NCI-H1694 treated with DMSO at 0.1 percent for 48 hours (cell line): ENCODE measurements at regions not wholly inside any gene's neighbourhood (a gene's known extent, or its start where the extent isn't known, plus 50 kb on each side); places are given as distances from the start of the nearest gene placed in this dataset.
A peak's percentile ranks its signal among the peaks of the same experiment; 100 is the strongest.

ENCODE experiments used
- DNase-seq: peaks from one replicate; lab custom pipeline; 2025; lab: John Stamatoyannopoulos, UW

DNA sequence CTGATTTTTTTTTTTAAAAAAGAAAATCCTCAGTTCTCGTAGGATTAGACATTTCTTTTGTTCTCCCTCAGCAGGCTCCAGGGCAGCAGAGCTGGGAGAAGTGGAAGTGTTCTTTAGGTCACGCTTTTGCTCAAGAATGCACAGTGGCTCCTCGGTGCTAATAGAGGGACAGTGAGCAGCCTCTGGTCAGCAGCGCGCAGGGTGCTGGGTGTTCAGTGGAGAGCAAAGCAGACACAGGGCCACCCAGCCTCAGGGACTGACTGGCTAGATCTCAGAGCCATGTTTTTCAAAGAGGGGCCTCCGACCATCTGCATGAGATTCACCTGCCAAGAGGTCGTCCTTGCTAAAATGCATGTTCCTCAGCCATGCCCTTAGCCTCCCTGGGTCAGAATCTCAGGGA lies 218.8 kb downstream of the HAUS1 start:
- DNase-seq, result no peak

DNA sequence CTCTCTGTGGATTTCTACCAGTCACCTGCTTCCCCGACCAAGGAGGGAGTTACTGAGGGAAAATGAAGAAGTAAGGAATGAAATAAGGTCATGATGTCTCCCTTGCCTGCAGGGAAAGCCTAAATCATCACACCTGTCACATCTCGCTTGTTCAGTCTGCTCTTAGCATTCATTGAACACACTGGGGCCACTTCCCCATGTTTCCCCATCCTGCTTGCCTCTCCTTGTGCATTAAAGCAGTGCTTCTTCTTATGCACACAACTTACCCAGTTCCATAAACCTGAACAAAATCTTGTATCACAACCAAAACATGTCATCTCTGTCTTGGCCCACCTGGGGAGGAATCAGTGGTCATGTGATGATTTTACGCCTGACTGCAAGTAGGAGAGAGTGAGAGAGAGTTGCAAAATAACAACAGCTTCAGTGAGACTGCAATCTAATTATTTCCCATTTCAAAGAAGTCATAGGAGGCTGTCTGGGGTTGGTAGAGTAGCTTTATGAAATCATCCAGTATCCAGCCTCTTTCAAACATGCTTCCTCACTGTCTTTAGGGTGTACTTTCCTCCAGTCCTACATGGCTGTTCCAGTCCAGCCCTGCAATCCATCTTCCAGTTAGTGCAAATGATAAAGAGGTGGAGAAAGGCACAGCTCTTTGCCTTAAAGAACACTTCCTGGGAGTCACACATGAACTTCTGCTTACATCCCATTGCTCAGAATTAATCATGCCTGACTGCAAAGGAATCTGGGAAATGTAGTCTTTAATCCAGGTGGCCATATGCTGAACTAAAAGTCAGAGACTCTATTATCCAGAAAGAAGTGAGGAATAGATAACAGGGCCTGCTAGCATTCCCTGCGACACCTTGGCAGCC lies 220.1 kb downstream of the HAUS1 start:
- DNase-seq, result peak; percentile 50

DNA sequence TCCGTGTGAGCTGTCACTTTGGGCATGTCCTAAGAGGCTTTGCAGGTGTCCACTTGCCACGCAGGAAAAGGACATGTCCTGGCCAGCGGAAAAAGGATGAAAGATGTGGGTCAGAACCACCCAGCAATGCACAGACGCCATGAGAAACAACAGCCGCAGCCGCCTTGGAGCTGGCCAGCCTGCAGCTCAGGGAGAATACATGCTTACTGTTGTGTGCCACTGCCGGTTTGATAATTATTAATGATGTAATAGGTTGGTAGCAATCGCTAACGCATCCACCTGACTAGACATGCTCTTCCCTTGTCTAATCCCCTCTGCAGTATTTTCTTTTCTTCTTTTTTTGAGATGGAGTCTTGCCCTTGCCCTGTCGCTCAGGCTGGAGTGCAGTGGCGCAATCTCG lies 221.7 kb downstream of the HAUS1 start:
- DNase-seq, result no peak

DNA sequence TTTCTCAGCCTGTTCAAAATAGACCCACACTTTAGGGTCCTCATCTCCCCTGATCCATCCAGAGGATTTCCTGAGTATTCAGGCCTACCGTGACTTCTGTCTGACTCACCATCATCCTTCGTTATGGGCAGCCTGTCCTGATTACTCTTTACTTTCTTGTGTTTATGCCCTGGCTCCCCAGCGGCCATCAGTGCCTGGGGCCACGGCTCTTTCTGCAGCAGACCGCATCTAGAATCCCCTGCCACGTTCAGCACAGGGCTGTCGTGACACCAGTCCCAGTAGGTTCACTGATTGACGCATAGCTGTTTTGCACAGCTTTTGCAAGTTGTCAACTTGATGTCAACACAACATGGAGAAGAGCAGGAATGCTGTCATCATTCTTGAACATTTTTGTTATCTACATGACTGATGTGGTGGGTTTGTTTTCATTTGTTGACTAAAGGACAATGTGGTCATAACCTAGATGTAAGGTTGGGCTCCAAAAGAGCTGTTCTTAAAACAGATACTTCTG lies 225.6 kb downstream of the HAUS1 start:
- no peak for DNase-seq

DNA sequence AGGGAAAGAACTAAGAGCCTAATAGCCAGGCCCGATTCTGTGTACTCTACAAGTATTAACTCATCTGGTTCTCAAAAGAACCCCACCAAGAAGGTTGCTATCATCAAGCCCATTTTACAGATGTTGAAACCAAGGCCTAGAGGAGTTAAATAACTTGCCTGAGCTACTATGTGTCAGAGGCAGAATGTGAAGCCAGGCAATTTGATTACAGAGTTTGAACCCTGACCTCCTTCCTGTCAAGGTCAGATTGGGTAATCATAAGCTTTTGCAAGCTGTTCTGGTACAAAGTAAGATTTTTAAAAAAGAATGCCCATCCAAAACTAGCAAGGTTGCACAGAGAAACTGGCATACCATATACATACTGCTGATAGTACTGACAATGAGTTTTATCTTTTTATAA lies 227.1 kb downstream of the HAUS1 start:
- DNase-seq, result no peak

DNA sequence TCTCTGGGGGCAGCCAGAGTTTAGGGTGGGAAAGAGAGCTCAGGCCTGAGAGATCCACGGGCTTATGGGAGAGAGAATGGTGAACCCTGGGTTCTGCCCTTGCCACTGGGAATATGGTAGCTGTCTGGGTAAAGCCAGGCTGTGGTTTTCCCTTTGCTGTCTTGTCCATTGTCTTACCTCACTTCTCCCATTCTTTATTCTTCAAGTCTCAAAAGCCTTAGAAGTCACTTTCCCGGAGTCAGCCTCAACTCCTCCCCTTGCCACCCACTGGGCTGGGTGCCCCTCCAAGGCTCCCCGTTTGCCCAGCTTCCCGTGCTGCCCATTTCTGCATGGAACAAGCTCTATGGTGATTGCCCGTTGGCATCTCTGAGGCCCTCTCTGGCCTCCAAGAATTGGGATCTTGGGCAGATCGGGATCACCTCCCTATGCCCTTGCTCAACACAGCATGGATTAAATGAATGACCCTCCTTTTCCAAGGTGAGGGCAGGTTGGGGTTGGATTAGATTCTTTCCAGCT lies 228.2 kb downstream of the HAUS1 start:
- DNase-seq, result no peak

DNA sequence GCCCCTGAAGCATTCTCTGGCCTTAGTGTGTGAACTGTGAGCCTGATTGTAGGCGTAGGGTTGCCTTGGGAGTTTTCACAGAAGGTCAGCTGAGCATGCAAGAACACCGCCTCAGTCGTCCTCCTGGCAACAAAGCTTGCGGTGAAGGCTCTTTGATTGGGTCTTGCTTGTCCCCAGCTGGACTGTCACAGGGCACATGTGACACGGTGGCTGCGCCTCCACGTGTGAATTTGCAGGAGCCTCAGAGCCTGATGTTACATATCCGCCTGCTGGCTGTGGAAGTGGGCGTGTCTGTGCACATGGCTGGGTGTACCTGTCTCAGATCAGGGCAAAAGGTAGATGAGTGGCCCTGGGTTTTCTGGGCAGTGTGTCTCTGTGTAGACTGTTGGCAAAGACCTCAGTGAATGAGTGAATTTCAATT lies 228.7 kb downstream of the HAUS1 start:
- DNase-seq, result no peak

DNA sequence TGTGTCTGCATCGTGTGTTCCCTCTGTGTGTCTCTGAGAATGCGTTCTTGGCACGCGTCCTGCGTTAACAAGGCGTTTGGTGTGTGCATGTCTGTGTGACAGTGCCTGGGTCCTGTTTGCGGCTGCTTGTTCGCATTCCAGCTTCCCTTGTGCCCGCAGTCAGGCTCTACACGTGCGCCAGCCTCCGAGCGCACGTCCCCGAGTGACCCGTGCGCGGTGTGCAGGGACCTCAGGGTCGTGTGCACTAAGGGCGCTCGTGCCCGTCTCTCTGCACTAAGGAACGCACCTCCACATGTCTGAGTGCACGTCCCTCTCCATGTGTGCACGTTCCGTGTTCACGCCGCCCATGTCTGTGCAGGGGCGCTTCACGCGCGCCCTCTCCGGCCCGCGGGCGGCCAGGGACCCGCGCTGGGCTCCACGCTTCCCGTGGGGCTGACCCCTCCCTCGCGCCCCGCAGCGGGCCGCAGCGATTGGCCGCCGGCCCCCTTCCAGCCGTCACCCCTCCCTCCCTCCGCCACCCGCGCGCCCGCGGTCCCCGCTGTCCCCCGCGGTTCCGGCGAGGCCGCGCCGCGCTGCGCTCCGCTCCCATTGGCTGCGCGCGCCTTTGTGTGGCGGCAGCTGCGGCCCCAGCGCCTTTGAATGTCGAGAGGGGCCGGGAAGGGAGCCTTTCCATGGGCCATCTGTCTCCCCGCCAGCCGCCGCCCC lies 229.4 kb downstream of the HAUS1 start:
- DNase-seq, result peak; percentile 47

DNA sequence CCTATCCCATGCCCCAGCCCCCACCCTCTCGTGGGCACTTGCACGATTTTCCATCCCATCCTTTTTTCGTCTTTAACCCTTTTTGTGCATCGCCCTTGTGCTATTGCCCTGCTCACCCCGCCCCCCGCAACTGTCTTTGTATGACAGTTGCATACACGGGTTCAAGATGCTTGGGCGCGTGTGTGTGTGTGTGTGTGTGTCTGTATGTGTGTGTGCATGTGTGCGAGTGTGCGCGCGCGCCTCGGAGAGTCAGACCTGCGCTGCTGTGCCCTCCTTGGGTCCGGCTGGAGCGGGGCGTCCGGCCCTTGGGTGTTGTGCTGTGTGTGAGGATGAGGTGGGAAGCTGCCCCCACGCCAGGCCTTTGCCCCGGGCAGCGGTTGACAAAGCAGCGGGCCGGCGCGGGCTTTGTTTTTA lies 230.7 kb downstream of the HAUS1 start:
- DNase-seq, result peak; percentile 44

DNA sequence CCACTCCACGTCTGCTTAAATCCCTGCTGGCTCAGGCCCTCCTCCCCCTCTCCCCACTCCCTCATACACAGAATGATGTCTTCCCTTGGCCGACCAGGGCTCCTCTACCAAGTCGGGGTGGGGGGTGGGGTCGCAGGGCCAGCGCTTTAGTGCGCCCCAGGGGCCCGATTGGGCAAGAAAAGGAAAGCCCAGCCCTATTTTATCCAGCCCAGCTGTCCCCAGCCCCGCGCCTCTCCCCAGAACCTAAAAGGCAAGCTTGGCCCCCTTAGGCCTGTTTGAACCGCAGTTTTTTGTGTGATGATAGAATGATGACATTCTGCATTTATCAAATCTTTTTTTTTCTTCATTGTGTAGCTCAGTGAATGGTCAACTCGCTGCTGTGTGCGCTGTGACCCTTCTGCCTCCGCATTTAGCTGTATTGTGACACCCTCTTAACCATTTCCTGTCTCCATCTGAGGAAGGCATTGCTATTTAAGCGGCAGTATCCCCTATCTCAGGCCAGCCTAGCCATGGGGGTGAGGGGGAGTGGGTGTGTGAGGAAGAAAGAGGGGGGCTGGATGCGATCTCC lies 231.4 kb downstream of the HAUS1 start:
- no peak for DNase-seq

DNA sequence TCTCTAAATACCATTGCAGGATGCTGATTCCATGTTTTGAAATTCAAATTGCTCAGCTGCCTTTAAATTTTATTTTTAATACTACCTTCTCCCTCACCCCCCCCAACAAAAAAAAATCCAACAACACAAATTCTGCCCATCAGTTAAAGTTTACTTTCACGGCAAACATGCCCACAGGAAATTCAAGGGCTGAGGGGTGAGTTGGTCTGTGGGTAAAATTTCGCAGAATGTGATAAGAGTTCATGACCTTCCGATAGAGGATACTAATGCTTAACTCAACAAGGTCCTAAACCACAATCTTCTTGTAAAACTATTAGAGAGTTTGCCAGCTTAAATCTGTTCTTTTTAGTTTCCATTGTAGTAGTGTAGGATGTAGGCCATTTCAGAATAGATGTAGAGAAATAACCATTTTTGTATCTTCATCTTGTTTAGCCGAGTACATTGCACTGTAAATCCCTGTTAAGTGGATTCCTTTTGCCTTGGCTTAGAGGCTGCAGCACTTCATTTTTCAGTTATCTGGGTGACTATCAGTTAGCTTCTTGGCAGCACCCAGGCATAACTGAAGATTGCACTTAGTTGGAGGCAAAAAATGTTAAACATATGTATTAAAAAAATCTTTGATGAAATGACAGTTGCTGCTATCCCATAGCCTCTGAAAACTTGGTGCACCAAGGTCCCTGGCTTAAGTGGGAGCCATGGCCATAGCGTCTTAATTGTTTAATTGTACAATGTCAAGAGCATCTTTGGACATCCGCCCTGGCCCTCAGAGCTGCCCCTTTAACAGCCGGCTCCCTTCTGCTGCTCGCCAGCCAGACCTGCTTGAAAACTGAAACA lies 232.3 kb downstream of the HAUS1 start:
- no peak for DNase-seq

DNA sequence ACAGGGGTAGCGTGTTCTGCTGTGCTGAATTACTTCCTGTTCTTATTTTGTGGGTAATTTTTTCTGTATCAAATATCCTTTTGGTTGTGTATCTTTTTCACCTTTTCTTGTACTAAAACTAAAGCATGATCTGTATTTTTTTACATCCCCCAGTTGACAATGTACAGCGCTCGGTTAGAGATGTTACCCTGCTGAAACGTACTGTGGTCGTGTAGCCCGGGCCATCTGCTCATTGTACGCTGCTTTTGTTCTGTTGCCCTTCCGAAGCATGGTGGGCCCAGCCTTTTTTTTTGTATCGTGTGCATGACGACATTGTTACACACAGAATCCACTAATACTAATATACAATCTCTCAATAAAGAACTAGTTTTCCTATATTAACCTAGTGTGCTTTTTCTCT lies 233.1 kb downstream of the HAUS1 start:
- DNase-seq, result peak; percentile 63

DNA sequence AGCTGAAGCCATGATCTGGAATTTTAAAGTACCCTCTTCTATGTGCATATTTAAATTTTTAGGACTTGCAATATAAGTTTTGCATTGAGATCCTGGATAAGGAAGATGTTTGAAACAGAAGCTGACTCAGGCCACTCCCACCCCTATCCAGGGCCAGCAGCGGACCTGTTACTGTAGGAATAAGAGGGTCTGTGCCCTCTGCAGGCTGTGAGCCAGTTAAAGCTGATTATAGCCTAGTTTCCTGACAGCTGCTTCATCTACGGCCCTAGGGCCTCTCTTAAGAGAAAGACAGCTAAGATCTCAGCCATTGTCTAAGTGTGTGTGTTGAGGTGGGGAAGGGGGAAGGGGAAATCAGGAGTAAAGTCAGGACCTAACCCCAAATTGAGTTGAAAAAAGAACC lies 234.0 kb downstream of the HAUS1 start:
- DNase-seq, result peak; percentile 14

DNA sequence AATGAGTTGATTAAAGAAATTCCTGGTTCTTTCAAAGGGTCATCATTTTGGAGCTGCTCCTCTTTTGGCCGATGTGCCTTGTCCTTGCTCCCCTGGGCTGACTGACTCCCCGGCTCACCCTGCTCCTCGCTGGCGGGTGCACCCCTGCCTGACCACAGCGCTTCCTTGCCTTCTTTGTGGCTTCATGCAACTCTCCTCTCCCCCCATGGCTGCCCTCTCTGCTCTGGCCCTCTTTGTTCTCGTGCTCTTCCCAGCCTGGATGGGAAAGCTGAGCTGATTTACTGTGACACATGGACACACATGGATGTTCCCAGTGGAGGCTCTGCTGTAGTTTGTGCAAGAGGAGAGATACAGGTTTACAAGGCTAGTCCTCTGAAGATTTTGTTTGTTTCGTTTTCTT lies 234.6 kb downstream of the HAUS1 start:
- DNase-seq, result no peak

DNA sequence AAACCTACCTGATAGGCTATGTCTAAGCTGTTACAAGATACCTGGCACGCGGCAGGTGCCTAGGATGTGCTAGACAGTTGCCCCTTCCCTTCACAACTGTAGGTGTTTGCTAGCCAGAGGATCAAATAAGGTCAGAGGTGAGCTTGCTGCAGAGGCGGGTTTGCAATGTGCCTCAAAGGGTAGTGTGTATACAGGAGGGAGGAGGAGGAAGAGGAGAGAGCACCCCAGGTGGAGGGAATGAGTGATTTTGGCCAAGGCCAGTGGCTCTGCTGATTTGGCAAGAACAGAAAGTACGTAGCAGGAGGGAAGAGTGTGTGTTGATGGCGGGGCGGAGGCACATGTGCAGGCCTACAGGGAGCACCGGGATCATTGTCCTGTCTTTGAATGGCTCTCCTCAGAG lies 236.5 kb downstream of the HAUS1 start:
- DNase-seq, result no peak

DNA sequence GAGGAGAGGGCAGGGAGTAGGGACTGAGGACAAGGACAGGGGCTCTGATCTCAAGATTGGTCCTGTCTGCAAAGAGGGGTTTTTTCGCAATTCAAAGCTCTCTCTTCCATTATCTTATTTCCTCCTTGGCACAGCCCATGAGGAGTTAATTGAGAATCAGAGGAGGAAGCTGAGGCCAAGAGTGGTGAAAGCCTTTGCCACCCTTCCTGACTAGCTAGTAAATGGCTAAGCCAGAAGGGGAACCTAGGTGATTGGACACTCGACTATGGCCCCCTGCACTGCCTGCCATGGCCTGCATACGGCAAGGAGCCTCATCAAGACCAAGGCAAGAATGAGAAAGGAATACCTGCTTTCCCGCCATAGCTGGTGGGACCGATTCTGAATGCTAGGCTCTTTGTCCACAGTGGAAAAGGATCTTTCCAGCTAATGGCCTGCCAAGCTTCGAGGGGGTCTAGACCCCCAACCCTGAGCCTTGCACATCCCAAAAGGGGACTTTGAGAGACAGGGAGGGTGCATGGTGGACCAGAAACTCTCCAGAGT lies 237.9 kb downstream of the HAUS1 start:
- DNase-seq, result no peak

DNA sequence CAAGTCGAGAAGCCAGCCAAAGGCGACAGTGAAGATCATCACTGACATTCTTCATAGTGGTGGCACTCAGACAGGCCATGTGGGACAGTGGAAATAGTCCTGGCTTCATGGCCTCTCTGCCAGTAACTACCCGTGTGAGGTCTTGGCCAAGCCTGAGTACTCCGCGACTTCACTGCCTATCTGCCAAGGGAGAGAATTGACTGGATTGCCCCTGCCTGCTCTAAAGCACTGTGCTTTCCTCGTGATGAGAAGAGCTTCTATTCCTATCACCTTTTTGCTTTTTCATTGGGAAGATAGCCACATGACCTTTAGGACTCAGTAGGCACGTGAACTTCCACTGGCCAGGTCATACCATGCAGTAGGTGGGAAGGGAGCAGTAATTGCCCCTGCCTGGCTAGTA lies 239.3 kb downstream of the HAUS1 start:
- no peak for DNase-seq

DNA sequence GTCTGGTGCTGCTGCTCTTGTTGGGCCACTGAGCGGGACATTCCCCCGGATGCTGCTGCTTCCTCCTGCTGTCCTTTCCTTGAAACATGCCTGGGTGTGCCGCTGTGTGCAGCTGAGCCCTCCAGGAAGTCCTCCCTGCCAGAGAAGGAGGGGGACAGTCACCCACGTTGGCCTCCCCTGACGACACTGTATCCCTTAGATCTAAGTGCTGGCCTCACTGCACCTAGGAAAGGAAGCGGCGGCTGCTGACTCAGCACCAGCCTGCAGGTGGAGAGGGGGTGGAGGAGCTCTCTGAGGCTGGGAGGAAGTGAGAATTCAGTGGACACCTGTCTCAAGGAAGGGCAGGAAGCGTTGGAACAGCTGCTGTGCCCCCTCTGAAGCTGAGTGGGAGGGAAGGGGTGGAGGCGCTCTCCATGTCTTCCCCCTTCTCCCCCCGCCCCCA lies 239.8 kb downstream of the HAUS1 start:
- DNase-seq, result no peak

DNA sequence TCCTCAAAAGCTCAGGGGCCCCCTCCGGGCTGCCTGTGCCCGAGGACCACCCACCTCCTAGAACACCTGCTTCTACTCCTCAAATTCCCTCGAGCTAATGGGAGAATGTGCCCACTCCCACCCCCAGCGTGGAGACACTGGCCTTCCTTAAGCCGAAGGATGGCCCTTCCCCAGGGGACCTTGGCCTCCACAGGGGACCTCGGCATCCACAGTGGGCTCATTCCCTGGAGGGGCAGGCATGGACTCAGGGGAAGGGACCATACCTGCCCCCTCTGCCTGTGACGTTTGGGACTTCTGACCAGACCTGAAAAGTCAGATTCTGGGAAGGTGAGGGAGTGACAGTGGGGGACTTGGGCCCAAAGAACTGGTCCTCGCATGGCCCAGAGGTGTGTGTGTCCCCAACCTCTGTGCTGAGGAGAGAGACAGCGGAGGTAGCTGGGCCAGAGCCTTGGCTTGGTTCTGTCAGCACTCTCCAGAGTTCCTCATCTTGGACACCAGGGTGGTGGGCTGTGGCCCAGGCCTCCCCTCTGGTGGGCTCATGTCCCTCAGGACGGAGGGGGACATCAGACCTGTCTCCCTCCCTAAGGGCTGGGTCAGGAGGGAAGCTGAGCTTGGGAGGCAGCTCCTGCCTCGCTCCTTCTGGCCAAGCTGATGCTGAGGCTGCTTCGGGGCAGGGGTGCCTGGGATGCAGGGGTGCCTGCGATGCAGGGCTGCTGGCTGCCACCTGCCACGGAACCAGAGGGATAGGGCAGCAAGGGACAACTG lies 240.4 kb downstream of the HAUS1 start:
- DNase-seq, result no peak

DNA sequence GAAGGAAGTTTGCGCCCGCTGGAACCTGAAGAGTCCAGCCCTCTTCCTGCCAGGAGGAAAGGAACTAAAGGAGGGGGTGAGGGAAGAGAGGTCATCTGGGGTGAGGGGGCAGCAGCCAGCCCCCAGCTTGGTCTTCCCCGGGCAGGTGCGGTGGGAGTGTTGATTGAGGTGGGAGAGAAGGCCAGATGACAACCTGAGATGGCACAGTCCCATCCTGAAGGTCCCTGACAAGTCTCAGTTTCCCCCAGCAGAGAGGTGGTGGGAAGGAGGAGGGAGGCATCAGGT lies 240.9 kb downstream of the HAUS1 start:
- DNase-seq, result no peak

DNA sequence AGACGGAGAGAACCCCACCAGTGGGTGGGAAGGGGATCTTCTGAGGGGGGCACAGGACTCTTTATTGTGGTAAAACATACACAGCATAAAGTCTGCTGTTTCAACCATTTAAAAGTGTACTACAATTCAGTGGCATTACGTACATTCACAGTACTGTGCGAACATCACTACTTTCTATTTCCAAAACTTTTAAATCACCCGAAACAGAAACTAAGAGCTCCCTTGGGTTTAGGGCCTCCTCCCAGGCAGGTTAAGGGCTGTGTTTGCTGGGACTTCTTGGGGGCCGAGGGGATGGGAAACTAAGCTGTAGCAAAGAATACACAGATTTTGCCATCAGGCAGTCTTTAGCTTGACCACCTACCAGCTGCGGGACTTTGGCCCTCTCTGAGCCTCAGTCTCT lies 242.0 kb downstream of the HAUS1 start:
- DNase-seq, result no peak
